C1 segment of cervical spinal cord (tissue), 14 donors: ENCODE measurements at regions not wholly inside any gene's neighbourhood (a gene's known extent, or its start where the extent isn't known, plus 50 kb on each side); places are given as distances from the start of the nearest gene placed in this dataset.

Experiments used
- DNase-seq, 14 donors: peaks; one replicate each; lab custom pipeline; 2025; lab: John Stamatoyannopoulos, UW

GRCh38 chr22:34427436-34427835 is 507.2 kb upstream of the LARGE1 start:
- no peak for DNase-seq

GRCh38 chr22:34427841-34428240 is 507.6 kb upstream of the LARGE1 start:
- no peak for DNase-seq

GRCh38 chr22:34429314-34429713 is 509.0 kb upstream of the LARGE1 start:
- no peak for DNase-seq

DNA sequence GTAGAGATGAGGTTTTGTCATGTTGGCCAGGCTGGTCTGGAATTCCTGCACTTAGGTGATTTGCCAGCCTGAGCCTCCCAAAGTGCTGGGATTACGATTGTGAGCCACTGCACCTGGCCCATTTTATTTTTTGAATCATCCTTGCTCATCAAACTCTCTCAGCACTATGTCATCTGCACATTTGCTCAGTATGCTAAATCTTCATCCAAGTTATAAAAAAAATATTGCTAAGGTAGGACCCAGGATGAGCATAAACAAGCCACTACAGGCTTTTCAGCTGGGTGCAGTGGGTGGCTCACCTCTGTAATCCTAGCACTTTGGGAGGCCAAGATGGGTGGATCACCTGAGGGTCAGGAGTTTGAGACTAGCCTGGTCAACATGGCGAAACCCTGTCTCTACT is 510.1 kb upstream of the LARGE1 start:
- DNase-seq = no peak

DNA sequence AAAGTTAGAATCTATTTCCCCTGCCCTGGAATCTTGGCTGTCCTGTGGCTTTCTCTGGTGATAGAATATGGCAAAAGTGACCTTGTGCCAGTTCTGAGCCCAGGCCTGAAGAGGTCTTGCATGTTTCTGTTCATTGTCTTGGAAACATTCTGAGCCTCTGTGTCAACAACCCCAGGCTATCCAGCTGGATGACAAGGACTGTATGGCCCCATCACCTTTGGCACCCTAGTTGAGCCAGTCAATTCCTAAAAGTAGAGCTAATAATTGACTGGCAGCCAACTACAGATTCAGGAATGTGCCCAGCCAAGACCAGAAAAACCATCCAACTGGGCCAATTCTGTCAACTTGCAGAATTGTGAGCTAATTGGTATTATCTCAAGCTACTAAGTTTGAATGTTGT is 514.1 kb upstream of the LARGE1 start:
- DNase-seq = no peak

DNA sequence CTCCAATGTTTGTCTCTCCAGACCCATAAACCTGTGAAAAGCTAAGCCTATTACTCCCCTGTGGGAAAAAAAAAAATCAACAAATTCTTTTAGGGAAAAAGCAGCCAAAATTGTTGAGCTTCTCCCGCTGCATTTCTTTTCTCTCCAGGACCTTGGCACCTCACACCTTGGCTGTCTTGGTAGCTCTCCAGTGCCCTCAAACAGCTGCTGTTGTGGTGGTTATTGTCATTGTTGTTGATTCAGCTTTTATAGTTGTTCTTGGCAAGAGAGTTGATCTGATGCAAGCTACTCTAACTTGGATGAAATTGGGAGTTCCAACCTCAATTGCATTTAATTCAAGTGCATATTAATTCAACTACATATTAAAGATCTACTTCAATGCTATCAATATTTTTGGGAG is 516.9 kb upstream of the LARGE1 start:
- no peak for DNase-seq

DNA sequence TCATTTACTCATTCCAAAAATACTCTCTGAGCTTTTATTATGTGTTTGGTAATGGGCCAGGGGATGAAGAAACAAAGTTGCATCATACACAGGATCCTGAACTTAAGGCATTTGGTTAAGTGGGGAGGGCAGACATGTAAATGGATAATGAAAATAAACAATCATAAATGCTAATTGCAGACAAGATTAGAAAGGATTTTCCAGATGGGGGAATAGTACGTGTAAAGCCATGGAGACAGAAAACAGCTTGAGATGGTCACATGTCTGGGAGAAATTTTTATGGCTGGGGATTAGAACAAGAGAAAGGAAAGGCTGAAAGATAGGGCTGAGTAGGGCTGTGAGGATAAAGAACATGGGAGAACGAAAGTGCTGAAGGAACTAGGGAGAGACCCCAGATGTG is 534.3 kb upstream of the LARGE1 start:
- no peak for DNase-seq

- no peak for DNase-seq
These were observed 542.5 kb upstream of the LARGE1 start for GRCh38 chr22:34462795-34463194.

DNA sequence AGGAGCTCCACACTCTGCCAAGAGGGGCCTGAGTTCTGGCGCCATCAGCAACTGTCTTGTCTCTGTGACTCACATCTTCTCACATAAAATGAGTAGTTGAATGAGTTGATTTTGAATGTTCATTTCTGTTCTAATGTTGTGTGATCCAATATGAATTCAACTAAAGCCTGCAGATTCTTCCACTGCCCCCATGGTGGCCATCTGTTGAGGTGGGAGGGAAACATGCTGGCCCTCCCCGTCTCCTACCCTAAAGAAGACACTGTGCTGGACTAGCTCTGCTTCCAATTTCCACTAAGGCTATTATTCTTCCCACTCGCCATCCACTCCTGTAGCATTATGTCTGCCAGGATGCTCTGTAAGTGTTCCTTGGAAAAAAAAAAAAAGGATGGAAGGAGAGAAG is 555.6 kb upstream of the LARGE1 start:
- DNase-seq = no peak

DNA sequence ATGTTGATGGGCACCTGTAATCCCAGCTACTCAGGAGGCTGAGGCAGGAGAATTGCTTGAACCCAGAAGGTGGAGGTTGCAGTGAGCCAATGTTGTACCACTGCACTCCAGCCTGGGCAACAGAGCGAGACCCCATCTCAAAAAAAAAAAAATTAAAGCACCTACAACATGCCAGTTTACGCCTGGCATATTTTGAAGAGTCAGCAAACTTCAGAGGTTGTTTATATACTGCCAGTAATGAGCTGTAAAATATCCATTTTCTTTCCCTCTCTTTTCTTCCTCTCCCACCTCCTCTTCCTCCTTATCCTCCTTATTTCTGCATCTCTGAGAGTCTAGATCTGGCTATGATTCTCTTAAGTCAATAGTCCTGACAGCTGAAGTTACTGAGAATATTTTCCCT is 556.5 kb upstream of the LARGE1 start:
- DNase-seq = no peak

GRCh38 chr22:34481090-34481489 is 560.8 kb upstream of the LARGE1 start:
- no peak for DNase-seq

DNA sequence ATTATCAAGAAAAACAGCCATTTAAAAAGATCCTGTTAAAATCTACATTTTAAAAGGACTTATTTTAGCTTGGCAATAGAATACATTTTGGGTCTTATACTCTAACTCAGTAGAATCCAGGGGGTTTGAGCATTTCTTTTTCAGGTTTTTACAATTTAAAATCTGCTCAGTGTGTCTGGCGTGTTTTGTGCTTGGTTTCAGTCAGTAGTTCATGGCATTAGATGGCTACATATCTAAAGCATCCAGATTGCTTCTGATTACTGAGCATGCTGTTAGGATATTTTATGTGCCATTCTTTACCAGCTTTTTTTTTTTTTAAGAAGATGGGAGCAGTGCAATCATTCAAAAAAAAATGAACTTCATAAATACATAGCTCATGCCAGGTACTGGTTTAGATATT is 566.1 kb upstream of the LARGE1 start:
- no peak for DNase-seq

DNA sequence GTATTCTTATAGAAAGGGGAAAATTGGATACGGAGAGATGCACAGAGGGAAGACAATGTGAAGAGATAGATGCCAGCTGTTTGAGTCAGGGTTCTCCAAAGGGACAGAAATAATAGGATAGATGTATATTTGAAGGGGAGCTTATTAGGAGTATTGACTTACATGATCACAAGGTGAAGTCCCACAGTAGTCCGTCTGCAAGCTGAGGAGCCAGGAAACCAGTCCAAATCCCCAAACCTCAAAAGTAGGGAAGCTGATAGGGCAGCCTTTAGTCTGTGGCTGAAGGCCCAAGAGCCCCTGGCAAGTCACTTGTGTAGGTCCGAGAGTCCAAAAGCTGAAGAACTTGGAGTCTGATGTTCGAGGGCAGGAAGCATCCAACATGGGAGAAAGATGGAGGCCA is 569.6 kb upstream of the LARGE1 start:
- DNase-seq = no peak

GRCh38 chr22:34490886-34491285 is 570.6 kb upstream of the LARGE1 start:
- no peak for DNase-seq

GRCh38 chr22:34493486-34493885 is 572.5 kb upstream of the ISX start:
- DNase-seq = no peak

GRCh38 chr22:34501366-34501965 is 564.5 kb upstream of the ISX start:
- DNase-seq = no peak

DNA sequence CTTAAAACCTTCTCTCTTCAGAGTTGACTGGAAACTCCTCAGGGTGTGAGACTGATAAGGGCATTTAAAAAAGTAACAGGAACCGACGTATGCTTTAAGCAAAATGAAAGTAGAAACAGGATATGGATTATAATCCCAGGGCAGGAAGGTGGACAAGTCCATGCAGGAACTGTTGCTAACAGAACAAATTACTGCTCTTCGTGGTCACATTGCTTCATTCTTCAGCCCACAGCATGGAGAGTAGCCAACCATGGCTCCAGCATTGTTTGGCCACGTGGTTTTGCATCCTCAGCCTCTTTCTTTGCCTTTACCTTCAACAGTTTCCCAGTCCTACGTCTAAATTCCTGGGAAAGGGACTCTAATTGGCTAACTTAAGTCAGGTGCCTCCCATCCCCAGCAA is 563.1 kb upstream of the ISX start:
- DNase-seq = no peak

DNA sequence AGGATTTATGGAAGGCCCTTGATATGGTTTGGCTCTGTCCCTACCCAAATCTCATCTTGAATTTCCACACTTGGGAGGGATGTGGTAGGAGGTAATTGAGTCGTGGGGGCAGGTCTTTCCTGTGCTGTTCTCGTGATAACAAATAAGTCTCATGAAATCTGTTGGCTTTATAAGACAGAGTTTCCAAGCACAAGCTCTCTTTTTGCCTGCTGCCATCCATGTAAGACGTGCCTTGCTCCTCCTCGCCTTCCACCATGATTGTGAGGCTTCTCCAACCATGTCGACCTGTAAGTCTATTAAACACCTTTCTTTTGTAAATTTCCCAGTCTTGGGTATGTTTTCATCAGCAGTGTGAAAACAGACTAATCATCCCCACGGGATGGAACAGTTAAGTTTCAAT is 557.2 kb upstream of the ISX start:
- DNase-seq = no peak

DNA sequence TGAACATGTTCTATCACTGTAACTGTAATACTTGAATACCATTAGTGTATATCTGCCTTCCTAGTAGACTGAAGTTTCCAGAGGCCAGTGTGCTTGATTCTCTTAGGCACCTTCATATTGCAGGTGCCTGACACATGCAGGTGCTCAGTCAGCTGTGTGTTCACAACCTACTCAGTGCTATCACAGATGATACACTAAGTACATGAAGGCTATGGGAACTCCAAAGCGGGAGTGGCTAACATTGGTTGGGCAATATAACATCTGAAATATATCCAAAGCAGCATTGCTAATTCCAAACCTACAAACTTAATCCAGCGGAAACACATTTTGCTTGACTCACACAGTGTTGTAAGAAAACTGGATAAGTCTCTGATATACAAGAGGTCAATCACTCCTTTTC is 539.3 kb upstream of the ISX start:
- DNase-seq = no peak

DNA sequence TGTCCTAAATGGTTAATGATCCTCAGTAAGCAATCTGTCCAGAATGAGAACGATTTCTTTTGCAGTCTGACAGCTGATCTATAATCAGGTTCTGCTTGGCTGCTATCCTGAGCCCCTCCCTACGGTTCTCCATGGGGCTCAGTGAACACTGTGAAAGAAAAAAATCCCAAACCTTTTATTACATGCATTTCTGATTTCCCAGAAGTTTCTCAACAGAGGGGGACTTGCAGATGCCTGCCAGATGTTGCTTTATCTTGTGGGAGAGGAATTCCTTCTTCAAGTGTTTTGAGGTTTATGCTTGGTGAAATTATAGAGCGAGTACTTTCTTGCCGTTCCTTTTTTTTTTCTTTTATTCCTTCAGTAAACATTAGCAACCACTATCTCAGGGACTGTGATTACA is 531.9 kb upstream of the ISX start:
- no peak for DNase-seq

DNA sequence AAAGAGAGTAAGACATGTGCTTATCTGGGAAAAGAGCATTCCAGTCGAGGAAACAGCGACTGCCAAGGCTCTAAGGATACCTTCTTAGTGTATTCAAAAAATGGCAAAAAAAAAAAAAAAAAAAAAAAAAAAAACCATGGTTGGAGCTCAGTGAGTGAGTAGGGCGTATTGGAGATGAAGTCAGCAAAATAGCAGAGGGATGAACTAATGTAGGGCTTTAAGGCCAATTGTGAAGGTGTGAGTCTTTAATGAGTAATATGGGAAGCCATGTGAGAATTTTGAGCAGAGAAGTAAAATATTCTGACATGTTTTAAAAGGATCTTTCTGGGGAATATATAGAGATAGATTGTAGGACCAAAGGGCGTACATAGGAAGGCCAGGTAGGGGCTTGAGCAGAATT is 498.6 kb upstream of the ISX start:
- no peak for DNase-seq

DNA sequence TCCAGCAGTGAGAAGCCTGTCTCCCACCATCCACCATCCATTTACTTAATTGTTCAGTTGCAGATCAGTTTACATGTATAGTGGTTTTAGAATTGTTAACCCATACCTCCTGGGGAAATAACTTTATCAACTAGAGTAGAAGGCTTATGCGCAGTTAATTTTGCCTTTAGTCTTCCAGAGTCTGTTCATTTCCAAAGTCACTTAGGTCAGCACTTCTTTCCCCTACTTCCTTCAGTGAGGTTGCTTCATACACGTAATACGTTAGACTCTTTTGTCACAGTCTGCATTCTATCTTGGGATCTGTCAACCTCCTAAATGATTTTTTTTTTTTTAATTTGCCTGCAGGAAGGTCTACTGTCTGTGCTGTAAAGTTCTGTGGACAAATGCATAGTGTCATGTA is 495.6 kb upstream of the ISX start:
- no peak for DNase-seq

DNA sequence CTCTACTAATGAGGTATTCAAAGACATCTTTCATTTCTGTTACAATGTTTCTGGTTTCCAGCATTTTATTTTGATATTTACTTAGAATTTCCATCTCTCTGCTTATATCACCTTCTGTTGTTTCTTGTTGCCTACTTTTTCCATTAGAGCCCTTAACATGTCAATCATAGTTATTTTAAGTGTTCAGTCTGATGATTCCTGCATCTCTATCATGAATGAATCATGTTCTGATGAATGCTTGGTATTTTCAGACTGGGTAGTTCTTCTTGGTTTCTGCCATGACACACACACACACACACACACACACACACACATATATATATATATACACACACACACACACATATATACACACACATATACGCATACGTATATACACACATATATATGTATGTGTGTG is 486.4 kb upstream of the ISX start:
- DNase-seq = no peak
